K562 (cell line): ENCODE measurements at regions not wholly inside any gene's neighbourhood (a gene's known extent, or its start where the extent isn't known, plus 50 kb on each side); places are given as distances from the start of the nearest gene placed in this dataset.

Experiments
- ATAC-seq: fragments of 200-7000 bp; cut with Tn5 transposase; 3 replicates; pipeline ENCODE4 v1.9.1; 2020; ENCODE audit warnings: moderate library complexity
- BruUV-seq: library from RNA; stranded (reverse); fragments of 400-500 nt; replicated peaks from 2 replicates; lab custom pipeline; 2021; lab: Mats Ljungman, UMichigan
- CTCF ChIA-PET: fragments of 300-600 bp; formaldehyde crosslinking; extraction: SDS; loops from one replicate; lab custom pipeline; 2021; ENCODE audit warnings: low intra/inter-chr PET ratio; lab: Yijun Ruan, JAX
- POLR2A ChIA-PET: fragments of 300-600, 350-650 bp; sonication (Branson Sonifier 250); formaldehyde crosslinking; extraction: SDS; loops from one replicate; lab custom pipeline; 2021; ENCODE audit warnings: antibody characterized with exemption, inconsistent platforms; lab: Yijun Ruan, JAX
- DNase-seq, 4 experiments: peaks; one replicate each; pipeline versions ENCODE4 v3.0.0 to v3.0.0-alpha.2; 2011 to 2018; ENCODE audit warnings: low spot score in 3 of 4, mixed read lengths in 3 of 4; ENCODE audit errors: extremely low read depth in 1 of 4
- FAIRE-seq: peaks from 2 replicates; lab custom pipeline; 2011; peaks lifted over from hg19 to GRCh38; lab: Jason Lieb, UNC
- H2AFZ ChIP-seq: 2 replicates; pipeline ENCODE4 v1.6.0; 2011; ENCODE audit warnings: low read depth, low read length, control low read depth, inconsistent platforms
- H3K27ac ChIP-seq: fragments of 200-600 bp; 3 replicates; pipeline ENCODE4 v1.8.0; 2011; ENCODE audit warnings: low read depth, mild to moderate bottlenecking, control low read depth, inconsistent platforms, low read length, moderate library complexity, mixed read lengths; ENCODE audit errors: extremely low read depth
- H3K27me3 ChIP-seq, 2 experiments: fragments of 300-600 bp in 1 of 2; 2 replicates in 1 of 2; 3 replicates in 1 of 2; pipeline versions ENCODE4 v1.6.0 to v1.8.0; 2011; ENCODE audit warnings: inconsistent platforms in 2 of 2, low read length in 2 of 2, mild to moderate bottlenecking in 1 of 2, mixed read lengths in 1 of 2, moderate library complexity in 1 of 2; ENCODE audit not compliant: control insufficient read depth in 2 of 2, insufficient read depth in 2 of 2
- H3K36me3 ChIP-seq: fragments of 300-600 bp; 3 replicates; pipeline ENCODE4 v1.8.0; 2011; ENCODE audit warnings: mild to moderate bottlenecking, low read length, inconsistent platforms; ENCODE audit not compliant: control insufficient read depth, insufficient read depth
- H3K4me1 ChIP-seq, 2 experiments: fragments of 200-600 bp in 1 of 2; replicated peaks in 1 of 2; 2 replicates in 1 of 2; 3 replicates in 1 of 2; pipeline versions ENCODE4 v1.5.1 to v1.8.0; 2011; ENCODE audit warnings: inconsistent platforms in 2 of 2, low read length in 2 of 2, mild to moderate bottlenecking in 1 of 2, mixed read lengths in 1 of 2, moderate library complexity in 1 of 2; ENCODE audit not compliant: control insufficient read depth in 2 of 2, insufficient read depth in 2 of 2
- H3K4me2 ChIP-seq: 2 replicates; pipeline ENCODE4 v1.6.1; 2011; ENCODE audit warnings: low read length, control low read depth, inconsistent platforms, mixed read lengths; ENCODE audit not compliant: insufficient read depth
- H3K4me3 ChIP-seq: fragments of 200-600 bp; sonication (generic), shearing (Covaris generic); 2 replicates; pipeline ENCODE4 v1.5.1; 2016; ENCODE audit warnings: control low read depth, inconsistent platforms
- H3K79me2 ChIP-seq: fragments of 200-600 bp; 3 replicates; pipeline ENCODE4 v1.8.0; 2011; ENCODE audit warnings: low read length, inconsistent platforms; ENCODE audit not compliant: control insufficient read depth, insufficient read depth
- H3K9ac ChIP-seq, 2 experiments: 2 replicates each; pipeline versions ENCODE4 v1.6.0 to v1.6.1; 2011; ENCODE audit warnings: low read depth in 2 of 2, low read length in 2 of 2, control low read depth in 1 of 2, inconsistent platforms in 1 of 2, mild to moderate bottlenecking in 1 of 2, mixed read lengths in 1 of 2; ENCODE audit not compliant: insufficient read depth in 1 of 2
- H3K9me1 ChIP-seq: one replicate; pipeline ENCODE4 v1.6.0; 2011; ENCODE audit warnings: inconsistent platforms, mild to moderate bottlenecking, low read length, moderate library complexity; ENCODE audit not compliant: control insufficient read depth, insufficient read depth
- H3K9me3 ChIP-seq: replicated peaks from 2 replicates; pipeline ENCODE4 v1.5.1; 2011; ENCODE audit warnings: low read depth, low read length, inconsistent platforms; ENCODE audit not compliant: control insufficient read depth, insufficient read depth
- H4K20me1 ChIP-seq: replicated peaks from 2 replicates; pipeline ENCODE4 v1.6.1; 2011; ENCODE audit warnings: low read length, inconsistent platforms, mixed read lengths; ENCODE audit not compliant: control insufficient read depth, insufficient read depth
- CEBPG ChIP-seq, 3 experiments: fragments of 200-800 bp in 1 of 3; sonication (Bioruptor generic) in 1 of 3; sonication (generic) in 1 of 3; formaldehyde crosslinking in 1 of 3; IDR thresholded peaks in 2 of 3; conservative IDR thresholded peaks in 1 of 3; 2 replicates each; pipeline versions ENCODE4 v1.6.1 to v1.8.0; 2016 to 2022; ENCODE audit warnings: missing compliant biosample characterization in 2 of 3, missing genetic modification characterization in 2 of 3, mild to moderate bottlenecking in 1 of 3, missing genetic modification reagents in 1 of 3
- FOXK1 ChIP-seq: sonication (generic); formaldehyde crosslinking; IDR thresholded peaks from 2 replicates; pipeline ENCODE4 v1.8.0; 2022; ENCODE audit warnings: missing genetic modification reagents, mild to moderate bottlenecking, borderline replicate concordance
- JUN ChIP-seq, 2 experiments: sonication (generic) in 1 of 2; formaldehyde crosslinking in 1 of 2; IDR thresholded peaks; 2 replicates each; pipeline versions ENCODE4 v1.6.1 to v1.8.0; 2012 to 2022; ENCODE audit warnings: borderline replicate concordance in 2 of 2, mild to moderate bottlenecking in 2 of 2, improper control_type of control experiment in 1 of 2, low read depth in 1 of 2, low read length in 1 of 2, missing genetic modification reagents in 1 of 2
- MXI1 ChIP-seq: IDR thresholded peaks from 2 replicates; pipeline ENCODE4 v1.6.1; 2011; ENCODE audit warnings: low read depth, mild to moderate bottlenecking, improper control_type of control experiment, low read length
- NEUROD1 ChIP-seq: fragments of 150-350 bp; IDR thresholded peaks from 2 replicates; pipeline ENCODE4 v1.6.1; 2014; ENCODE audit warnings: borderline replicate concordance, low read length, low read depth; ENCODE audit not compliant: partially characterized antibody
- POLR2A ChIP-seq: fragments of 450-650 bp; conservative IDR thresholded peaks from 2 replicates; pipeline ENCODE4 v1.6.1; 2016
- POLR2G ChIP-seq: fragments of 200-400 bp; formaldehyde crosslinking; IDR thresholded peaks from 2 replicates; pipeline ENCODE4 v1.6.1; 2017; ENCODE audit warnings: low read depth, mild to moderate bottlenecking, antibody characterized with exemption, low read length, moderate library complexity
- SMAD4 ChIP-seq: fragments of 250-450 bp; sonication (Bioruptor Pico); conservative IDR thresholded peaks from 2 replicates; pipeline ENCODE4 v1.8.0; 2021; ENCODE audit warnings: inconsistent platforms, mild to moderate bottlenecking, moderate library complexity
- ZNF124 ChIP-seq: sonication (generic); formaldehyde crosslinking; IDR thresholded peaks from 2 replicates; pipeline ENCODE4 v1.8.1; 2022; ENCODE audit warnings: missing genetic modification reagents
- ZNF232 ChIP-seq: sonication (generic); formaldehyde crosslinking; IDR thresholded peaks from 2 replicates; pipeline ENCODE4 v1.8.0; 2022; ENCODE audit warnings: mild to moderate bottlenecking, missing genetic modification reagents
- ZNF589 ChIP-seq: fragments of 200-800 bp; sonication (Bioruptor generic); IDR thresholded peaks from 2 replicates; pipeline ENCODE4 v1.6.1; 2016; ENCODE audit warnings: low read depth, missing genetic modification characterization, missing compliant biosample characterization
- WGBS: fragments of 100-300 bp; shearing (Covaris generic); methylation state at CpG from one replicate; pipeline ENCODE4 v1.1.6; 2016; ENCODE audit warnings: low coverage, mixed read lengths; ENCODE audit not compliant: insufficient coverage; ENCODE audit errors: missing lambda C conversion rate; 5-methylcytosine and 5-hydroxymethylcytosine counted together
- in situ Hi-C: fragments of 300-500 bp; cut with MboI; formaldehyde crosslinking; loops from 4 replicates; pipeline ENCODE4 v1.15.0; 2018; ENCODE audit warnings: inconsistent platforms, mixed read lengths
- intact Hi-C: fragments of 100-400 bp; cut with micrococcal nuclease; formaldehyde crosslinking; loops from 2 replicates; pipeline ENCODE4 v1.14.2; 2022
- TF ChIP-seq, protein P1 (sequence below): sonication (generic); formaldehyde crosslinking; IDR thresholded peaks from 2 replicates; pipeline ENCODE4 v1.8.0; 2022; ENCODE audit warnings: mild to moderate bottlenecking, missing genetic modification reagents, borderline replicate concordance

DNA sequence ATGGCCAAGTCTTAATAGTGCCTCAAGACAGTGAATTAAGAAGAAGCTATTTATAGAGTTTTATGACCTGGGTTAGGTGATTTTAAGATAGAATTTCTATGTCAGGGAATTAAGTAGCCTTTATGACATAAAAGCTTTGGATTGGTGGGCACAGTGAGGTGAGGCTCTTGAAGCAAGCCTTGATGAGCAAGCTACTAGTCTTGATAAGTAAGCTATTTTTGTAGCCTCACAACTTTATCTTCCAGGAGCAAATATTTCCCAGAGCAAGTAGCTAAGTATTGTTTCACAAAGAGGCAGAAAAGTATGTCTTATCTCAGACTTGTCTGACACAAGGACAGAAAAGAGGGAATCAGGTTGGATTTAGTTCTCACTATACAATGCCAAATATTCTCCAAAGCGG, 491.7 kb upstream of the RASGRP1 start:
- FAIRE-seq (no peak), DNase-seq (no peak), ATAC-seq (no peak)
- Histone ChIP-seq H3K27me3 (no peaks in the 10 kb centered on the region), H3K9ac (no peak overlapping the region), H3K79me2 (no peaks in the 10 kb centered on the region), H4K20me1 (no peaks in the 10 kb centered on the region), H3K4me2 (no peak overlapping the region), H2AFZ (no peak overlapping the region), H3K4me1 (no peaks in the 10 kb centered on the region), H3K4me3 (no peak overlapping the region), H3K9me3 (no peaks in the 10 kb centered on the region), H3K27ac (no peak overlapping the region), H3K36me3 (no peaks in the 10 kb centered on the region), H3K9me1 (no peaks in the 10 kb centered on the region)
- ChIA-PET POLR2A (no interaction called here), CTCF (no interaction called here)
- in situ Hi-C loops = no loop called here
- BruUV-seq = no TSS peak
- intact Hi-C loops = no loop called here
- no peak for TF ChIP-seq ZNF124 (CRISPR knock-in tag)
- WGBS = 5% methylated on average over 1 of the region's 1 CpG

DNA sequence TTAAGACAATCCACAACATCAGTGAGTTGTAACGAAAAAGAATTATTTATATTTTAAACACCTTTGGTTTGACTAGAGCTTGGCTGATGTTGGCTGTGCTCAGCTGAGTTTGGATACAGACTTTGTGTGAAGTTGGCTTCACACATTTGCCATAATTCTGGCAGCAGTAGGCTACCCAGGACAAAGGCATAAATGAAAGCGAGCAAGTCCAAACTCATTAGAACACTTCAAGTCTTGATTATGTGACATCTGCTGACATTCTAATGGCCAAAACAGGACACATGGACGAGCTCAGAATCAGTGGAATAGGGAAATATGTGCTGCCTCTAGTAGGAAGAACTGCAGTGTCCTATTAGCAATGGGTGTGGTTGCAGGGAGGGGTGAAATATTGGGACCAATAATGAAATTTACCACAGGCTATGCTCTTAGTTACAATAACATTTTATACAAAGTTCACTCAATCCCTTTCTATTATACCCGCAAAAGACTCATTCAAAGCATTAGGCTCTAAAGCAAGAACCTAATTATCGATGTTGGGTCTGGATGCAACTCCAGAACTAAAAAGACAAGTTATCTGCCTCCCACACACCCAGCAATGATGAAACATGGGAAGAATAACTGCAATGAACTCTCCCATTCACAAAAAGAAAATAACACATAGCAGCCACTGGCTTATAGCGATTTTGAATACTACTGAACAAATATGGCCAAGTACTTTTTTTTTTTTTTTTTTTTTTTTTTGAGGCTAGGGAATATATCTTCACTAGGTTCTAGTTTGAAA, 493.9 kb upstream of the RASGRP1 start:
- ATAC-seq = no peak
- WGBS = 0% methylated on average over 6 of the region's 6 CpGs
- Histone ChIP-seq H3K9me1 (no peaks in the 10 kb centered on the region), H3K36me3 (no peaks in the 10 kb centered on the region), H3K4me2 (no peak overlapping the region), H3K27me3 (no peaks in the 10 kb centered on the region), H3K27ac (no peak overlapping the region), H2AFZ (no peak overlapping the region), H3K9me3 (no peaks in the 10 kb centered on the region), H4K20me1 (no peaks in the 10 kb centered on the region), H3K4me3 (no peak overlapping the region), H3K79me2 (no peaks in the 10 kb centered on the region), H3K9ac (no peak overlapping the region), H3K4me1 (no peaks in the 10 kb centered on the region)
- CTCF ChIA-PET = no interaction called here
- in situ Hi-C loops = no loop called here
- intact Hi-C loops = no loop called here
- FAIRE-seq = no peak
- POLR2A ChIA-PET = no interaction called here
- BruUV-seq = no TSS peak
- DNase-seq = no peak
- TF ChIP-seq ZNF589 (CRISPR knock-in tag) (peak; percentile 56; the same call in 1 of the 2 replicates), FOXK1 (CRISPR knock-in tag) (no peak), SMAD4 (no peak), POLR2A (no peak), MXI1 (no peak), POLR2G (no peak), ZNF232 (CRISPR knock-in tag) (no peak), CEBPG (CRISPR knock-in tag; IDR thresholded peaks at IDR 0.05) (no peak), CEBPG (tag; conservative IDR thresholded peaks at IDR 0.05 in 1 of 2, IDR thresholded peaks at IDR 0.05 in 1 of 2) (peak in 1 of 2 experiments; percentile 88; a peak in 2 of 4 replicates), NEUROD1 (no peak), JUN (IDR thresholded peaks at IDR 0.05; ENCODE audit: borderline replicate concordance, low read depth, low read length) (no peak), JUN (CRISPR knock-in tag; IDR thresholded peaks at IDR 0.05; ENCODE audit: borderline replicate concordance) (no peak)
- TF ChIP-seq, protein P1, sequence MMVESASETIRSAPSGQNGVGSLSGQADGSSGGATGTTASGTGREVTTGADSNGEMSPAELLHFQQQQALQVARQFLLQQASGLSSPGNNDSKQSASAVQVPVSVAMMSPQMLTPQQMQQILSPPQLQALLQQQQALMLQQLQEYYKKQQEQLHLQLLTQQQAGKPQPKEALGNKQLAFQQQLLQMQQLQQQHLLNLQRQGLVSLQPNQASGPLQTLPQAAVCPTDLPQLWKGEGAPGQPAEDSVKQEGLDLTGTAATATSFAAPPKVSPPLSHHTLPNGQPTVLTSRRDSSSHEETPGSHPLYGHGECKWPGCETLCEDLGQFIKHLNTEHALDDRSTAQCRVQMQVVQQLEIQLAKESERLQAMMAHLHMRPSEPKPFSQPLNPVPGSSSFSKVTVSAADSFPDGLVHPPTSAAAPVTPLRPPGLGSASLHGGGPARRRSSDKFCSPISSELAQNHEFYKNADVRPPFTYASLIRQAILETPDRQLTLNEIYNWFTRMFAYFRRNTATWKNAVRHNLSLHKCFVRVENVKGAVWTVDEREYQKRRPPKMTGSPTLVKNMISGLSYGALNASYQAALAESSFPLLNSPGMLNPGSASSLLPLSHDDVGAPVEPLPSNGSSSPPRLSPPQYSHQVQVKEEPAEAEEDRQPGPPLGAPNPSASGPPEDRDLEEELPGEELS (CRISPR knock-in tag) = no peak
